NCI-H2171 treated with DMSO at 0.1 percent for 48 hours (cell line): ENCODE measurements at regions not wholly inside any gene's neighbourhood (a gene's known extent, or its start where the extent isn't known, plus 50 kb on each side); places are given as distances from the start of the nearest gene placed in this dataset.

Experiments used
- DNase-seq: peaks from one replicate; lab custom pipeline; 2025; lab: John Stamatoyannopoulos, UW

DNA sequence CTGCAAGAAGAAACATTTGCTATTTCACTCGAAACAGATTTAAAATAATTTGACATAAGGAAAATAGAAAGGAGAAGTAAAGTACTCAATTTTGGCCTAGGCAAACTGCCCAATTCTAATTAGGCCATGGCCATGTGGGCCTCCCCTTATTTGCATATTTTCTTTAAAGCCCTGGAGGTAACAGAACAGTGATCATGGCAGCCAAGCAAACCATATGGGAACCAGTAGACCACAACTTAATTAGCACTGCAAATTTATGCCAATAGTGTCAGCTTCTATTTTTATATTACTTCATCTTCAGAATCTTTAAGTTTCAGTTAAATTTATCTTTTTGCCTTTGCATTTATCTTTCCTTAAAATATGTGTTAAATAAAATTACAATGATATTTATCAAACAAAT, 63.3 kb upstream of the THSD7A start:
- no peak for DNase-seq

DNA sequence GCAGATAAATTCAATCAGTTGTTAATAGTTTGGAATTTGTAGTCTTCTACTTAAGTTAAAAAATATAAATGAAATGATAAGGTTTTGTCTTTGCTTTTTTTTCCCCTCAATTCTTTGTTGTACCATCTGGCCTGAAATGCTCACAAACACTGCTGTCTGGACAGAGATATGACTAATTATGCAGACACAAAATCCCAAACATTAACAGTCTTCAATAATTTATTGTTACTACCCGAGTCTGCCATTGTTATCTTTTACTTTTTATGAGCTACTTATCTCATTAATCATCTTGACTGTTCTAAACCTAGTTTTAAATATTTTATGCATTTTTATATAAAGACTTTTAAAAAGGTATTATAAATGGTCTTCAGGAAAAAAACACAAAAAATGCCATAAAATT, 64.7 kb upstream of the THSD7A start:
- DNase-seq: no peak

DNA sequence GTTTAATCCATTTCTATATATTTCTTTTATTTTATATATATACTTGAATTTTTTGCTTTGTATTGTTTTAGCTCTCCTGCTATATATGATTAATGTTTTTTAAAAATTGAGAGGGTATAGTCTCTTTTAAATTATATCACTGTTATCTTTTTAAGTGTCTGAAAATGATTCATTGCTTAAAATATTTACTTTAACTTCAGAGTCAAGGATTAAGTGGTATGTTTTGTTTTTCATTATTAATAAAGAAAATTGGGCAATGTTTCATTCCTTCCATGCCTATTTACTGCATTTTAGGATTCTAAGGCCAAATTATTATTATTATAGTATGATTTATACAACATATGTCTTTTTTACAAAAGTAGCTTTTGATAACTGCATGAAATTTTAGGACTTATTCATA, 67.2 kb upstream of the THSD7A start:
- no peak for DNase-seq

DNA sequence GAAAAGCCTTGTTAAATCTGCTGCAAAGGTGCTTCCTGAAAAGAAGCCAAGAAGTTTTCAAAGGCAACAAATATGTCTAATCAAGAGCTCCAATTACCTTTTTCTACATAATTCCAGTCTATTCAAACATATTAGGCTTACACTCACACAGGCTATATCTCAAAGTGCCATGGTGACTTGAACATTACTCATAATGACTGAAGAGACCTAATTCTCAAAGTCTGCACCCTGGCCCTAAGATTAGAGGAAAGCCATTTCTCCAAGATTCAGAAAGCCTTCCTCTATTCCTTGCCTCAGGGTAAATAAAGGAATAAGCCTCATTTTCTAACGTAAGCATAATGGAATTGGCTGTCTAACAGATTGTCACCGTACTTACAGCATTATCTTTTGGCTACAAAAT, 78.3 kb upstream of the THSD7A start:
- DNase-seq: no peak

DNA sequence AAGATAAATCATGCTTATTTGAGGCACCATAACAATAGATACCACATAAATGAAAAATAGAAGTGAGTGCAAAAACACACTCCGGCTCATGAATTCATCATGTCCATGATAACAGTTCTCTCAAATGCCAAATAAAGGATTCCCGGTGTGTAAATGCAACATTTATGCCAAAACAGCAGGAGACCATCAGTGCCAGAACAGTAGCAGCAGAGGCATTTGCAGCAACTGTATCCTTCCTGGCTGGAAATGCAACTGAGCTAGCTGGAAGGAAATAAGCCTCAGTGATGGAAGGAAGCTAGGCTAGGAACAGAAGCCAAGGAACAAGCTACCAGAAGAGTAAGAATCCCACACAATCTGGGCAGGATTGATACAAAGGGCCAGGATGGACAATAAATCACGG, 79.9 kb upstream of the THSD7A start:
- DNase-seq: no peak

DNA sequence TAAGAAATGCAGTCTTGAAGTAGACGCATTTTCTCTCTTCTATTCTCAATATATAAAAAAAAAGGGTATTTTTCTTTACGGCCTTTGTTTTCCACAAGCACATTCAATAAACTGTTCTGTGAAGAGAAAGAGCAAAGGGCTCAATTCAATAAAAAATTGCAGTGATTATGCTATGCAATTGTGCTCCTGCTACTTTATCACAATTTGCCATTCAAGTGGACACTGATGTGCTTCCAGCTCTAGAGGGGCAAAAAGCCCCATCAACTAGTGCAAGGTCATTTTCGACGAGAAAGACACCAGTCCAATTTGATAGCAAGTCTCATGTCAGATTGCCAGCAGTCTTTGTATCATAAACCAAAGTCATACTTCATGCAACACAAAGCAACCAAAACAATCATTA, 82.6 kb upstream of the THSD7A start:
- DNase-seq: no peak

DNA sequence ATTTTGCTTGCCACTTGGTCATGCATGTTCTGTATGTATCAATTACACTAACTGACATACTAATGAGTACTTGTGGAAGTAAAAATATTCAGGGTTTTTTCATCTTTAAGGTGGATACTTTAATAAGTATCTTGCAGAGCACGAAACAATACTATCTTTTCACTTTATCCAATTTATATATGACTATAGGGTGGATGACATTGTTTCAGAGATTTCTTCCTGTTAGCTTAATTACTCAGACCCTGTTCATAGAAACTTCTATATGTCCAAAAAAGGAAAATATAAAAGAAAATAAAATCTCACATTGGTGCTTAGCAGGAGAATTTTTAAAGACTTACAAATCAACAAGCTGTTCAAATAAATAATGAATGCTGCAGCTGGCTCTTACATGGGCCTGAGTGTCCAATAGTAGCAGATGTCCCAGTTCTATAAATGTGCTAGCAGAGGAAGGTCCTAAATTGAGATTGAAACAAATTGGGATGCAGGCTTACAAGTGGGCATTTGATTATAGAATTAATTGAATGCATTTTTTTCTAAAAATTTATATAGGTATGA, 91.5 kb upstream of the THSD7A start:
- DNase-seq: no peak

DNA sequence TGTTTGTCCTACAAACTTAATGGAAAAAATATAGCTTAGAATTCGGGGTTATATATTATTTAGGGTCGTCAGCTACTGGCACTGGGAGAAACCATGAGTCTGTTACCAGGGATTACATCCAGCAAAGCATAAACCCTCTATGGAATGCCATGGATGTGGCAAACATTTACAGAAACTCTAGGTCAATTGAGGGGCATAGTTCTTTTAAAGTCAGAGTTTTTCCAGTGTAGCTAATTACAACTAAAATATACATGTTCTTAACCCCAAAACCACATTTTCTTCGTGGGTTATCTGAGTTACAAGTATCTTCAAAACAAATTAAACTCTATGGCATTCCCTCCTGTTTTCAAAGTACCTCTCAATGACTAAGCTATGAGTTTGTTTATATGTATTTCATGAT, 99.3 kb upstream of the THSD7A start:
- DNase-seq: no peak

DNA sequence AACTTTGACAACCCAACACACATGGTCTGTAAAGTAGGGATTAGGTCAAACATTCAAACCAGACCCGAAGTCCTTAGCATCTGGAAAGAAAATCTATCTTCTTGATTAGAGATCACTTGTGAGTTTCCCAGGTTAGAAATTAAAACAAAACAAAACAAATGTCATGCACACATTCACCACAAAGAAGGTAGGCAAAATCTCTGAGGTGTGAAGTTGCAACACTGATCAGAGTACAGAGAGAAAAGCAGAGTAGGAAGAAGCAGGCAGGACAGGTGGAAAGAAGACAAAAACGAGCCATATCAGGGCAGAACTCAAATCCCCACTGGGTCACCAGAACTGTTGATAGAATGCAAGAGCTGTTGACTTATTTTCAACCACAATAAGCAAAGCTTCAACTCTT, 102.8 kb upstream of the THSD7A start:
- no peak for DNase-seq

DNA sequence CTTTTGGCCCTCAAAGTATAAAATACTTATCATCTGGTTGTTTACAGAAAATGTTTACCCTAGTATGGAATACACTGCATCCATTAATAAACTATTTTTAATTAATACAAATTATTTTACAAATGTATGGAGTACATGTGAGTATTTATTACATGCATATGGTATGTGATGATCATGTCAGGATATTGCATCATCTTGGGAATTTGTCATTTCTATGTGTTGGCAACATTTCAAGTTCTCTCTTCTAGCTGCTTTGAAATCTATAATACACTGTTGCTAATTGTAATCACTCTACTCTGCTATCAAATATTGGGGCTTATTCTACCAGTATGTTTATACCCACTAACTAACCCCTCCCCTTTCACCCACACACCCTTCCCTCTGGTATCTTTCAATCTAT, 103.9 kb upstream of the THSD7A start:
- DNase-seq: no peak

DNA sequence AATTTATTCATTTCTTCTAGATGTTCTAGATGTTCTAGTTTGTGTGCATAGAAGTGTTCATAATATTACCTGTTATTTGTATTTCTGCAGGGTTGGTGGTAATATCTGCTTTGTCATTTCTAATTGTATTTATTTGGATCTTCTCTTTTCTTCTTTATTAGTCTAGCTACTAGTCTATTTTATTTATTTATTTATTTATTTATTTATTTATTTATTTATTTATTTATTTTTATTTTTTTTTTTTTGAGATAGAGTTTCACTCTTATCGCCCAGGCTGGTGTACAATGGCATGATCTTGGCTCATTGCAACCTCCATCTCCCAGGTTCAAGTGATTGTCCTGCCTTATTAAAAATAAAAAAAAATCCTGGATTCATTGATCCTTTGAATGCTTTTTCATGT, 114.8 kb upstream of the THSD7A start:
- DNase-seq: no peak

DNA sequence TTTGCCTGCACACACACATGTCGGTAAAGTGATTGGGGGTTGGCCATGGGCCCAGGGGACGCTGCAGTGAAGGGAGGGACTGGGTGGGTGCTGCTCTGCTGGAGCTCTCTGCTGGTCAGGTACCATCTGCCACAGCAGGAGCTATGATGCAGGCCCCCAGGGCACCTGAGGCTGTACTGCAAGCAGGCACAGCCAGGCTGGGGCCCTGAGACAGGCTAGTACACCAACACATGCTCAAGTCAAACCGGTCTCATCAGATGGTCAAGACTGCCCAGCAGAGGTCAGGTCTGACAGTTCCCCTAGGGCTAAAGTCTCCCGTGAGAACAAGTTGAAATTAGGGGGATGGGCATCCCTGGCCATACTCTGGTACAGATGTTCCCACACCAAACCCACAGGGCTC, 118.3 kb upstream of the THSD7A start:
- no peak for DNase-seq

DNA sequence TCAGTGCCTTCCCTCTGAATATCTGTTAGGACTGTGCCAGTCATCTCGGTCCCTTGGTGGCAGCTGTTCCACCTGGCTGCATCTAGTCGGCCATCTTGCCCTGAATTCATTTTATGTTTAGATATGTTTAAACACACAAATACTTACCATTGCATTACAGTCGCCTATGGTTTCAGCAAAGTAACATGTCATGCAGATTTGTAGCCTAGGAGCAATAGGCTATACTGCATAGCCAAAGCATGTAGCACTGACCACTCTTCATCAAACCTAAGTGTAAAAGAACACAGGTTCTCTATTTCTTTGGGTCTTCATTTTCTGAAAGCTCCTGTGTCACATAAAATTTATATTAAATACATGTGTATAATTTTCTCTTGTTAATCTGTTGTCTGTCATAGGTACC, 118.9 kb upstream of the THSD7A start:
- DNase-seq: no peak

DNA sequence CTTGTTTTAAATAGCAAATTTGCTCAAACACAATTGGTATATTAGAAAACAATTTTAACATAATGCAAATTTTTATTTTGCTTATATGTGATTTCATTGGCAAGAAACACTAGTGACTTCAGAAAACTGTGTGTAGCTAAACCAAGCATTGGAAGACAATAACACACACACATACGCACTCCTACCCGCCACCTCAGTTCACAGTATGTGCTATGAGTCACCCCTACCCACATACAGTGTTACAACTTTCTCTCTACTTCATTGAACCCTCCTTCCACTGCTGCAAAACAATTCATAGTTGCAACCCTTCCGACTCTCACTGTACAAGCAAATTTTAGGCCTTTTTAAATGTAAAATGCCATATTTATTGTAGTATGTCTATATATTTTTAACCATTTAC, 119.9 kb upstream of the THSD7A start:
- DNase-seq: no peak

DNA sequence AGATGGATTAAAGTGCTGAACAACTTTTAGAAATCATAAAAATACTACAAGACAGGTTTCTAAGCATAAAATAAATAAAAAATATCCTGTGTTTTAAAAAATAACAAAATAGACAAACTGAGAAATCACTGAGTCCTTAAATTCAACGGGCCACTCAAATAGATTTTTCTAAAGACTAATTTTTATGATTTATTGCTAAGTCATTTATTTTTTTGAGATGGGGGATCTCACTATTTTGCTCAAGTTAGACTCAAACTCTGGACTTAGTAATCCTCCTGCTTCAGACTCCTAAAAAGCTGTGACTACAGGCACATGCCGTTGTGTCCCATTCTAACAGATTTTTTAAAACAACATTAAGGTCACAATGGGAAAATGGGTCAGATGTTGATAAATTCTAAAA, 121.0 kb upstream of the THSD7A start:
- DNase-seq: no peak

DNA sequence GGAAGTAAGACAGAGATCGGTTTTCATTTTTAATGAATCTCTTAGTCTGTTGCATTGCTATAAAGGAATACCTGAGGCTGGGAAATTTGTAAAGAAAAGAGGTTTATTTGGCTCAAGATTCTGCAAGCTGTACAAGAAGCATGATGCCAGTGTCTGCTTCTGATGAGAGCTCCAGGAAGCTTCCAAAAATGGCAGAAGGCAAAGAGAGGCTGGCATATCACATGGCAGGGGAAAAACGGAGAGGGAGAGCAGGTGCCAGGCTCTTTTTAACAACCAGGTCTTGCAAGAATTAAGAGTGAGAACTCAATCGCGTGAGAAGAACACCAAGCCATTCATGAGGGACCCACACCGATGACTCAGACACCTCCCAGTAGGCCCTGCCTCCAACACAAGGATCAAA, 125.0 kb upstream of the THSD7A start:
- peak; percentile 44 for DNase-seq

DNA sequence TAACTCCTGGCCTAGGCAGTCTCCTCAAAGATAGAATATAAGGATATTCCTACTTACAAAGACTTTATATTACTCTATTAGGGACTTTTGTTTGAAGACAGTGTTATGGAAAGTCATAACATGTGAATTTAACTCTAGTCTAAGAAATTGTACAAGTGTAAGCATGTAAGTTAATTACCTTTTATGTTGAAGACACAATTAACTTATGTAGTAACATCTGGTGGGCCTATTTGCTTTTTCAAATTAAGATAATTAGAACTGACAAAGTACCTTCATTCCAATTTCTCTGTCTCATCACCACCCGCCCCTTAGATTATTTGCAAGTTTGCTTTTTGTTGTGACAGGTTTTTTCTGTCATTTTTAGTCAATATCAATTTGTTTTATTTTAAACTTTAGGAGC, 126.0 kb upstream of the THSD7A start:
- no peak for DNase-seq

DNA sequence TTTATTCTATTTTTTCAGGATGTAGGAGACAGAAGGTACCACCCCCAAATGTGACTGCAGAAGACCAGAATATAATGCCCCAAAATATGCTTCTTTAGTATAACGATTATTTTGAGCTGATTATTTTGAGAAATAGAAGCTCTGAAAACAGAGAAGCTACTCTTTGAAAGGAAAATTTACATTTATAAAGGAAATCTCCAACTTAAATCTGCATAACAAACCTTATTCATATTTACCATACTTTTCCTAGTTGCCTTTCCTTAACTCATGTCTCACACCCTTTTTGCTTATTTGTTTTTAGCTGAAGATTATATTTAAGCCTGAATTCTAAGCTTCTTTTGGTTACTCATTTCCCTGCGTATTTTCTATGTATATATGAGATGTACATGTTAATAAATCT, 127.1 kb upstream of the THSD7A start:
- DNase-seq: no peak

DNA sequence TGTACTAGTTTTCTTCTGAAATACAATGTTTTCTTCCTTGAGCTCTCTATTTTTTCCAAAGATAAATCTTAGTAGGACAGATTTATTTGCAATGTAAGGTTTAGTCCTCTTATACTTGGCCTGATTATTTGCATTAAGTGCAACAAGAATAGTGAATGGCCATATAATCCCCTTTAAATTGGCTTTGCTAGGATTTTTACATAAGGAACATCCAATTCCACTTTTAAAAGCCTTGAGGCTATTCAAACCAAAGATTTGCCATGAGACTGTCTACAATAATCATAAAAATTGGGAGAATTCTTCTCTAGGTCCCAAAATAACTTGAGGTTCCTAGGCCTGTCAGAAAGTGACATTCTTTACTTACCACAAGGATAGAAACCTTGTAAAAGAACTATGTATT, 128.6 kb upstream of the THSD7A start:
- DNase-seq: no peak

DNA sequence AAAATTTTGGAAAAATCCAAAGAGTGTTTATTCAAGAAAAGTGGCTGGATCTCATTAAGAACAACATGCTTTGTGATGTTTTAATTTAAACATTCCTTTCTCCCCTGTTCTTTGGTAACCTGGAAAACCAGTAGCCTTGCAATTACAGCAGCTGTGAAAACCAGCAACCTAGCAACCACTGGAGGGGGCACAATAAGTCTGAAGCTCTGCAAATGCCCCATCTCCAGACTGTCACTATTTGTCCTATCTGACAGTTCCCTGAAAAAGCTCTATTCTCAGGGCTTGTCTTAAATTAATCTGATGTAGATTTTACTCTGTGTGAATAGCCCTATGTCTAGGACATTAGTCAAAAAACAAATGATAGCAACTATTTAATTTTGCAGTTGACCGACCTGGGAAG, 137.6 kb upstream of the THSD7A start:
- DNase-seq: no peak

DNA sequence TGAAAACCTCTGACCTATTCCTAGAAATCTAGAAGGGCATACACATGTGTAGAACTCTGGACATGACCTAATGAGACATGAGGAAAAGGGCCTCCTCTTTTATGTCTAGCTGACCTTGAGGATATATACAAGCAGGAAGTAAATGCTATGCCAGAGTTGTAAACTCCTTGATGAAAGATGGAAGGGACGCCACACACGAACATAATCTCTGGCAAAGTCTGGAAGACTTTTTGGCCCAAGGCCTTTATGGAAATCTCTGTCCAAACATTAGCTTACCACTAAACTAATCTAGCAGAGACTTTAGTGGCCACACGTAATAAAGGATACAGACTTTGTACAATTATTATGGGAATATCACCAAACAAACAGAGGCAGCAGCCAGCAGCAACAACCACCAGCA, 138.1 kb upstream of the THSD7A start:
- no peak for DNase-seq

DNA sequence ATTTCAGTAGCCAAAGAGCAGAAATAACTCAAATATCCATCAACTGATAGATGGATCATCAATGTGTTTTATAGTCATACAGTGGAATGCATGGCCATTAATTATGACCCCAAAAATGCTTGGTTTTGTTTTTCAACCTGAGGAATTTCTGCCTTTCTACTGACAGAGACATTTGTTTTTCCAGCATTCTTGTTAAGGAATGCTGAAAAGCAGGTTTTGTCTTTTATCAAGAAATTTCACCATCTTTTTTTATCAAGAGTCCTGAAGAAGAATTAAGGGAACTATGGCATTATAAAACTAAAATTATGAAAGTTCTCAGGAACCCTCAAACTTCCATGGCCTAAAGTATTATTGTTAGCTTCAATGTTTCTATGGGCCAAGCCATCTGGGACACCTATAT, 153.4 kb upstream of the THSD7A start:
- no peak for DNase-seq

DNA sequence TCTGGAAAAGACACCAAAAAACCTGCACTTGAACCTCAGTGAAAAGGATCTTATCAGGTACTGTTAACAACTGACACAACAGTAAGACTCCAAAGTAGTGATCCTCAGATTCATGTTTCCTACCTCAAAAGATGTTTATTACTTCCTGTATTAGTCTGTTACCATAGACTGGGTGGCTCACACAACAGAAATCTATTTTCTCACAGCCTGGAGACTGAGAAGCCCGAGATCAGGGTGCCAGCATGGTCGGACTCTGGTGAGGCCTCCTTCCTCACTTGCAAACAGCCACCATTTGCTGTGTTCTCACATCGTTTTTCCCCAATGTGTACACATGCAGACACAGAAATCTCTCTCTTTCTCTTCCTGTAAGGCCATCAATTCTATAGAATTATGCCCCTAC, 154.0 kb upstream of the THSD7A start:
- DNase-seq: no peak

DNA sequence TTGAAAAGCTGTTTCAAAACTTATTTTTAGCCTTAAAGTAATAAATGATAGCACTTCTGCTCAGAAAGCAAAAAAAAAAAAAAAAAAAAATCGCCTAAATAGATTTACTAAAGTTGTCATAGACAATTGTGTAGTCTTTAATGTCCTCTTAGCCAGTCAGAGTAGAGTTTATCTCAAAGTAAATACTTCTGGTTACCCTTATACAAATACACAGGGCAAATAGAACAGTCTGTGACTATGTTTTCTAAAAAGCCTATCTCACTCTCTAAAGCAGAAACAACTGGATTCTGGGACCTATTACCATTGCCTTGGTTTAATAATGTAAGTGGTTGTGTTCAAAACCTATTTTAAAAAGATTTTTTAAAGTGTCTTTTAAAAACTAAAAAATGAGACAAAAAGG, 156.2 kb upstream of the THSD7A start:
- no peak for DNase-seq

DNA sequence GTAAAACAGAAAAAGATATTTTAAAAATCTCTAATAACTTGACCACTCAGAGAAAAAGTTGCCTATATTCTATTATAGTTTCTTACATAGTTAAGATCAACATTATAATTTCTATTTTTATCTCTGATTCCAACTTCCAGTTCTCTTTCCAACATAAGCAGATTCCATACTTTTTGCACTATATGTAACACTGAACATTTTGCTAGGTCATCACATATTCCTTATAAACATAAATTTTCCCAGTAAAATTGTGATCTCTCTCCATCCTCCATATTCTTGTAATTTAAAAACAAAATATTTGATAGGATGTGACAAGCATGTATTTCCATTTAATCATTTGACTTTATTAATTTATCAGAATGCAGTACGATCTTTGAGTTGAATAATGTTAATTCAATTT, 170.4 kb upstream of the THSD7A start:
- no peak for DNase-seq
